Stimulated activated naive B cell treated with anti-CD40 and anti-IgM and Interleukin-4, amounts not matched to agents 10 μg/mL and 1 μg/mL and 100 μg/mL, for 72 hours (primary cell): ENCODE measurements at regions not wholly inside any gene's neighbourhood (a gene's known extent, or its start where the extent isn't known, plus 50 kb on each side); places are given as distances from the start of the nearest gene placed in this dataset.
"Not testable (repeated sequence)": the region's sequence is repeated elsewhere in the genome, so short reads cannot be mapped to it uniquely, and the experiment has no call there.

ENCODE experiments used
- ATAC-seq, 2 donors: fragments of 150-1000 bp; cut with Tn5 transposase; replicated peaks; 2 replicates each; pipeline ENCODE4 v1.10.0; 2021; ENCODE audit warnings: moderate library complexity in 1 of 2
- DNase-seq: peaks from one replicate; pipeline ENCODE4 v3.0.0; 2021
- H3K27ac Mint-ChIP-seq: one replicate; pipeline ENCODE4 v1.8.0; 2022; ENCODE audit warnings: mild to moderate bottlenecking, mixed read lengths
- H3K27me3 Mint-ChIP-seq, 2 donors: one replicate each; pipeline ENCODE4 v1.8.0; 2022; ENCODE audit warnings: mixed read lengths in 2 of 2
- H3K36me3 Mint-ChIP-seq, 2 donors: one replicate each; pipeline ENCODE4 v1.8.0; 2022; ENCODE audit warnings: mixed read lengths in 2 of 2, mild to moderate bottlenecking in 1 of 2
- H3K4me1 Mint-ChIP-seq, 2 donors: one replicate each; pipeline ENCODE4 v1.8.0; 2022; ENCODE audit warnings: mixed read lengths in 2 of 2, mild to moderate bottlenecking in 1 of 2
- H3K4me3 Mint-ChIP-seq, 2 donors: one replicate each; pipeline ENCODE4 v1.8.0; 2022; ENCODE audit warnings: mild to moderate bottlenecking in 2 of 2, mixed read lengths in 2 of 2, moderate library complexity in 1 of 2
- H3K9me3 Mint-ChIP-seq, 2 donors: one replicate each; pipeline ENCODE4 v1.8.0; 2022; ENCODE audit warnings: mixed read lengths in 2 of 2, mild to moderate bottlenecking in 1 of 2

DNA sequence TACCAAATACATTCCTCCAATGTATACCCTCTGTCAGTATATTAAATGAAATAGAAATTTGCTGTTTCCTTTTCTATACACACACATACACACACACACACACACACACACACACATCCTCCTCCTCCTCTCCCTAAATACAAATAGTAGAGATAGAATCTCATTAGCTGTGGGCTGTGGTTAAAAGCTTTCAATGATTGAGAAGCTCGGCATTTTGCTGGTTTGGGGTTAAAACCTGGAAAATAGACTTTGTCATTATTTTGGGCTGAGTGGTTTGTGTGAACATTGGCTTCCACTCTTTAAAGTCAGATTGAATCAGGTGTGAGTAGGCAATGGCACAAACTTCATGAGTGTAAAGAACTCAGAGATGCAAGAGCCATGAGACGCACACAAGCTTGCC, 596.0 kb downstream of the XPNPEP1 start:
- no peaks in the 10 kb centered on the region for H3K4me1 Mint-ChIP-seq
- no peaks in the 10 kb centered on the region for H3K27me3 Mint-ChIP-seq
- no peak for DNase-seq
- no peak overlapping the region for H3K4me3 Mint-ChIP-seq
- no peaks in the 10 kb centered on the region for H3K36me3 Mint-ChIP-seq
- no peak for ATAC-seq
- H3K27ac Mint-ChIP-seq: no peak overlapping the region
- peaks cover 0 to 2% of the 10 kb centered on the region in 2 donors for H3K9me3 Mint-ChIP-seq

DNA sequence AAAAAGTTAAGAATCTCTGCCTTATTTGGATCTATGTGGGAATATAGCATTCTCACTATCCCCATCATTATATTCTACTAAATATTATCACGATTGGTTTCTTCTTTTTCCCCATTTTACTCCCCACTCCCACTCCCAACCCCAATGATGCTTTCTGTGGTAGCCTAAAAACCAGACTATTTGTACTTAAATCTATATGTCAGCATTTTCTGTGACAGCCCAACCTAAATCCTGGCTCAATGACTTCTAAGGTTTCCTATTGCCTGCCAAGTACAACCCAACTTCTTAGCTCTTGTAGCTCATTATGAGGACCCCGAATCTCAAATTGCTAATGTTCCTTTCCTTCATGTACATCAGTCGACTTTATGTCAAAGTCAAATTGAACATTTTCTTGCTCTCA, 598.6 kb downstream of the XPNPEP1 start:
- Mint-ChIP-seq H3K27me3 (no peaks in the 10 kb centered on the region), H3K4me1 (no peaks in the 10 kb centered on the region), H3K36me3 (no peaks in the 10 kb centered on the region), H3K4me3 (no peak overlapping the region), H3K27ac (no peak overlapping the region), H3K9me3 (peaks cover 0 to 3% of the 10 kb centered on the region in 2 donors)
- ATAC-seq (no peak), DNase-seq (no peak)

DNA sequence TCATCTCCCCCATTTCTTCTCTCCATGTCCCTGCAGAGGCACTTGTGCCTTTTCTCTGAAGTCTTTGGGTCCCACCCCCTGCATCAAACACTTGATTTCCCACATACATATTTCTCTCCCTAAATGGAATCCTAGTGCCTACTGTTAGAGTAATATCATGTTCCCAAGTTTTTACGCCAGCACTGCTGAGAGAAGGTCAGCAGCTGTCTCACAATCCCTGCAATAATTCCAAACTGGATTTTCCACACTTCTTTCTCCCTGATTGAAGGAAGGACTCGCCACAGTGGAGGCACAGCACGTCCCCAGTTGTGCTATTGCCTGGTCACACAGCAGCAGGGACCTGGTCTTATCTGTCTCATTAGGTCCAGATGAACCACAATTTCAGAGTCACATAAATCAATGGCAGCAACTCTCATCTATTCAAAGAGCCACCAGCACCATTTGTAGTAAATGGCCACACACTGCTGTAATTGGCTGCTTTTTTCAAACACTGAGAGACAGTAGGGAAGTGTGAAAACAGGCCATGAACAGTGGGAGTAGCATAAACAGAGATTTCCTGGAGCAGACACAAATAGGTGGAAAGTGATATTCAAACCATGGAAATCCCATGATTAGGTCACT, 605.5 kb downstream of the XPNPEP1 start:
- DNase-seq (no peak), ATAC-seq (no peak)
- peaks cover 4 to 10% of the 10 kb centered on the region in 2 donors for H3K9me3 Mint-ChIP-seq
- H3K4me3 Mint-ChIP-seq: no peak overlapping the region
- no peak overlapping the region for H3K27ac Mint-ChIP-seq
- H3K36me3 Mint-ChIP-seq: no peaks in the 10 kb centered on the region
- H3K27me3 Mint-ChIP-seq: no peaks in the 10 kb centered on the region
- no peaks in the 10 kb centered on the region for H3K4me1 Mint-ChIP-seq

DNA sequence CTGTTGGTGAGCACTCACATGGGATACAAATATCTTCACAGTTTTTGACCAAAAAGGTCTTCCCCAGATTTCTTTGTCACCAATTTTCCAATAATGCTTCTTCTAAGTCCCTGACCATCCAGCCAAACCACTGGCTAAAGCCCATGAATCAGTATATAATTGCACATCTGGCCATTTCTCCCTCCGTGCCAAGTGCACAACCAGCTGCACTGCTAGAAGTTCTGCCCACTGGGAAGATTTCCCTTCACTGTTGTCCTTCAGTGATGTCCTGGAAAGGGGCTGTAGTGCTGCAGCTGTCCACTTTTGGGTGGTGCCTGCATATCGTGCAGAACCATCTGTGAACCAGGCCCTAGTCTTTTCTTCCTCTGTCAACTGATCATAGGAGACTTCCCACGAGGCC, 609.3 kb downstream of the XPNPEP1 start:
- peaks cover 4 to 10% of the 10 kb centered on the region in 2 donors for H3K9me3 Mint-ChIP-seq
- not testable (repeated sequence) for DNase-seq, H3K27me3 Mint-ChIP-seq, H3K4me3 Mint-ChIP-seq, ATAC-seq, H3K4me1 Mint-ChIP-seq, H3K36me3 Mint-ChIP-seq, H3K27ac Mint-ChIP-seq

DNA sequence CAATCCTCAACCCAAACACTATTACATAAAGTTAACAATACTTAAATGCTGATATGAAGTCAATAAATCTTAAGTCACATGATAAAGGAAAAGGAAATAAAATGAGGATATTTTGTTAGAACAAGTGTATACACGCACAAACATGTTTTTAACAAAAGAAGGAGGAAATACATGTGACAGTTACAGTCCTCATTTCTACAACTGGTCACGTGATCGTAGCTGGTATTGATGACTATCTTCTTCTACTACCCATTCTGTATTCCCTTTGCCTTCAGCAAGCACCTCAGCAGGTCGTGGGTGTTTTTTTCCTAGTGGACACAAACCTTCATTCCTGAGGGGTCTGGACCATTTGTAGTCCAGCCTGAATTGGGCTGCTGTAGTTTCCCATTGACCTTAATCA, 610.8 kb downstream of the XPNPEP1 start:
- H3K4me3 Mint-ChIP-seq, DNase-seq, H3K4me1 Mint-ChIP-seq, H3K9me3 Mint-ChIP-seq, H3K27ac Mint-ChIP-seq, H3K27me3 Mint-ChIP-seq, H3K36me3 Mint-ChIP-seq, ATAC-seq: not testable (repeated sequence)

DNA sequence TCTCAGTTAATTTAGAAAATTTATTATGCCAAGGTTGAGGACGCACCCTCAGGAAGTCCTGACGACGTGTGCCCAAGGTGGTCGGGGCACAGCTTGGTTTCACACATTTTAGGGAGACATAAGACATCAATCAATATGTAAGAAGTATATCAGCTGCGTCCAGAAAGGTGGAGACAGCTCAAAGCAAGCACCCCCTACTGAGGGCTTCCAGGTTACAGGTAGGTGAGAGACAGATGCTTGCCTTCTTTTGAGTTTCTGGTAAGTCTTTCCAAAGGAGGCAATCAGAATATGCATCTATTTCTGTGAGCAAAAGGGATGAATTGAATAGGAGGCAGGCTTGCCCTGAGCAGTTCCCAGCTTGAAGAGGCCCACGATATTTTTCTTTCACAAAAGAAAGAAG, 614.3 kb downstream of the XPNPEP1 start:
- ATAC-seq: no peak
- no peak overlapping the region for H3K4me3 Mint-ChIP-seq
- H3K27me3 Mint-ChIP-seq: no peaks in the 10 kb centered on the region
- no peak overlapping the region for H3K27ac Mint-ChIP-seq
- H3K9me3 Mint-ChIP-seq: peaks cover 0 to 4% of the 10 kb centered on the region in 2 donors
- no peak for DNase-seq
- H3K4me1 Mint-ChIP-seq: no peaks in the 10 kb centered on the region
- H3K36me3 Mint-ChIP-seq: no peaks in the 10 kb centered on the region

DNA sequence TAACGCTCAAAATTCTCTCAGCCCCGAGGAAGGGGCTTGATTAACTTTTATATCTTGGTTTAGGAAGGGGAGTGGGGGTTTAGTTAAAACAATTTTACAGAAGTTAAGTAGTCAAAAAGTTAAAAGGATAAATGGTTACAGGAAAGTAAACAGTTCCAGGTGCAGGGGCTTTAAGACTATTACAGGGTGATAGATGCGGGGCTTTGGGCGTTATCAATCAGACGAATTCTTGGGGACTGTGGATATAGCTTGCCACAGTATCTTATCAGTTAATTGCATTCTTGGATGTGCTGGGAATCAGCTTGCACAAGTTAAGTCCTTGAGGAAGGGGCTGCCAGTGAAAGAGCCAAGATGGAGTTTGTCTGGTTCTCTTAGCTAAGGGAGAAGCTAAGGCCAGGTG, 616.2 kb downstream of the XPNPEP1 start:
- not testable (repeated sequence) for H3K27me3 Mint-ChIP-seq, H3K27ac Mint-ChIP-seq, H3K4me1 Mint-ChIP-seq, H3K4me3 Mint-ChIP-seq, ATAC-seq, DNase-seq, H3K9me3 Mint-ChIP-seq, H3K36me3 Mint-ChIP-seq

DNA sequence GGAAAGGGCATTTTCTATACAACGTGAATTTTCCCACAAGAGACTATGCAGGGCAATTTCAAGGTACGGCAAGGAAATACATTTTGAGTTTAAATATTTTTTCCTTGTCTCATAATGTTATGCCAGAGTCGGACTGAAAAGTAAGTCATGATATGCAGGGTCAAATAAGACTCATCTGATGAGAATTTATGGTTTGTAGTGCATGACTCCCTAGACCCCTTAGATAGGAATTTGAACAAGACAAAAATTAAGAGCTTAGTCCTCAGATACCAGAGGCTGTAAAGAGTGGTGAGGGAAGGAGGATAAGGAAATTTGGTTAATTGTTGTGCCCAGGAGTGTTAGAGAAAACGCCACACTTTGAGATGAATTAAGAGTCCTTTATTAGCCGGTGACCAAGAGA, 616.6 kb downstream of the XPNPEP1 start:
- Mint-ChIP-seq H3K4me3 (no peak overlapping the region), H3K27me3 (no peaks in the 10 kb centered on the region), H3K27ac (no peak overlapping the region), H3K36me3 (no peaks in the 10 kb centered on the region), H3K4me1 (no peaks in the 10 kb centered on the region), H3K9me3 (peaks cover 0 to 2% of the 10 kb centered on the region in 2 donors)
- no peak for ATAC-seq
- DNase-seq: no peak

DNA sequence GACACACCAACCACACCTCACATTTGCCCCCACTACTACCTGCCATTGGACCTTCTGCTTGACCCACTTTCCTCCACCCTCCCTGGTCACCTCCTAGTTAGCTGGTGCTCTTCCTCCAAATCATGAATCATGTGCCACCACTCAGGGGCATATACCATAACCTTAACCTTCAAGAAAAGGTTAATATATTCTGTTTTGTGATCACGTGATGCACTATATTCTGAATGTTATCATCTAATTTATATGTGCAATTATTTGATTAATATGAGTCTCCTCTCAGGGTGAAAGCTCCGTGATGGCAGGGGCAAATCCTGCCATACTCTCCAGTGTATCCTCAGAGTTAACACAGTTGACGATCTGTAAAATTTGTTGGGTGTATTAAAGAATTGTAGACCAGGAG, 635.5 kb downstream of the XPNPEP1 start:
- no peak for ATAC-seq
- Mint-ChIP-seq H3K27ac (no peak overlapping the region), H3K27me3 (no peaks in the 10 kb centered on the region)

DNA sequence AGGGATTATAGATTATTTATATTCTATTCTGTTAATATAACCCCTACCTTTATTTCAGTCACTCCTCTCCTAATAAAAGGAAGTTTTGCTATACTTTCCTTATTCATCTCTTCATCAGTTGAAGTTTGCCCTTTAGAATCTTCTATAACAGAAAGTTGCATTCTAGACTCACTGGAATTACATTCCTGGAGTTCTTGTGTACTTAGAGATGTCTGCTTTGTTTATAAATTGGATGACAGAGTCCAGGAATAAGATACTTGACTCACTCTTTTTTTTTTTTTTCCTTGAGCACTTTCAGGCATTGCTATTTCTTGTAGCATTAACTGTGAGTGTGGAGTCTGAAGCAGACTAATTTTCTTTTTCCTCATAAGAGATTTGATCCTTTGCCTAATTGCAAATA, 640.8 kb downstream of the XPNPEP1 start:
- Mint-ChIP-seq H3K36me3 (no peaks in the 10 kb centered on the region), H3K27me3 (no peaks in the 10 kb centered on the region), H3K27ac (no peak overlapping the region), H3K4me3 (no peak overlapping the region), H3K4me1 (no peaks in the 10 kb centered on the region), H3K9me3 (no peaks in the 10 kb centered on the region)
- no peak for ATAC-seq
- no peak for DNase-seq

More for the DNA sequence above, 635.5 kb downstream of the XPNPEP1 start:
- H3K4me1 Mint-ChIP-seq: no peaks in the 10 kb centered on the region
- peaks cover 2% of the 10 kb centered on the region in 2 donors for H3K9me3 Mint-ChIP-seq
- H3K4me3 Mint-ChIP-seq: no peak overlapping the region
- DNase-seq: no peak
- no peaks in the 10 kb centered on the region for H3K36me3 Mint-ChIP-seq

DNA sequence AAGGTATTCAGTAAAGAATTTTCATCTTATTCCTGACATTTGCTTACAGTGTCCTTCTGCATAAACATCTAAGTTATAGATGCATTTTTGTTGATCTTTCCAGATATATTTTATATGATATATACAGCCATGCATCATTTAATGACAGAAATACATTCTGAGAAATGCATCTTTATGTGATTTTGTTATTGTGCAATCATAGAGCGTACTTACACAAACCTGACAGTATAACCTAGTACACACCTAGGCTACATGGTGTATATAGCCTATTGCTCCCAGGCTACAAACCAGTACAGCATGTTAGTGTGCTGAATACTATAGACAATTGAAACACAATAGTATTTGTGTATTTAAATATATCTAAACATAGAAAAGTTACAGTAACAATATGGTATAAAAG, 642.0 kb downstream of the XPNPEP1 start:
- Mint-ChIP-seq H3K4me3 (no peak overlapping the region), H3K27me3 (no peaks in the 10 kb centered on the region), H3K27ac (no peak overlapping the region), H3K4me1 (no peaks in the 10 kb centered on the region), H3K36me3 (no peaks in the 10 kb centered on the region), H3K9me3 (peaks cover 0 to 5% of the 10 kb centered on the region in 2 donors)
- DNase-seq (no peak), ATAC-seq (no peak)

DNA sequence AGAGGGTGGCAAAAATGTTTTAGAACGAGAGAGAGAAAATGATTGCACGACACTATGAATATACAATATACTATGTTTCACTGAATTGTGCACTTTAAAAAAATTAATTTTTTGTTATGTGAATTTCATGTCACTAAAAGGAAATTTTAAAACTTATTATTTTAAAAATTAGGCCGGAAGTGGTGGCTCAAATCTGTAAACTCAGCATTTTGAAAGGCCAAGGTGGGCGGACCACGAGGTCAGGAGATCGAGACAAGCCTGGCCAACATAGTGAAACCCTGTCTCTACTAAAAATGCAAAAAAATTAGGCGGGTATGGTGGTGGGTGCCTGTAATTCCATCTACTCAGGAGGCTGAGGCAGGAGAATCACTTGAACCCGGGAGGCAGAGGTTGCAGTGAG, 642.5 kb downstream of the XPNPEP1 start:
- Mint-ChIP-seq H3K27me3 (no peaks in the 10 kb centered on the region), H3K4me1 (no peaks in the 10 kb centered on the region), H3K9me3 (peaks cover 0 to 5% of the 10 kb centered on the region in 2 donors), H3K27ac (no peak overlapping the region), H3K4me3 (no peak overlapping the region), H3K36me3 (no peaks in the 10 kb centered on the region)
- ATAC-seq: no peak
- DNase-seq: no peak

DNA sequence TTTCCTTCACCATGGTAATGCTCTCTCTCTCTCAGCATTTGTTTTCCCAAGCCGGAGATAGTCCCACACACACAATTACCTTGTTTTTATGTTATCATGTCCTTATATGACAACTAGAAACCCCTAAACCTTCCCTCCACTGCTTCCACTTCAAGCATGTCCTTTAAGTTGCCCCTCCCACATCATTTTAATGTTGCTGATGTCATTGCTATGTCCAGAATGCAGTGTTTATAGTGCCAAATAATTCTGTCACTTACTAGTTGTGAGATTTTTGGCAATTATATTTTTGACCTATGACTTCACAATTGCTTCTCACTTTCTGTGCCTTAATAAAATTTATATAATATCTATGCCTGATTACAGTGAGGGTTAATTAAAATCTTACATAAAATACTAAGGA, 645.9 kb downstream of the XPNPEP1 start:
- Mint-ChIP-seq H3K4me1 (no peaks in the 10 kb centered on the region), H3K36me3 (no peaks in the 10 kb centered on the region), H3K27ac (no peak overlapping the region), H3K4me3 (no peak overlapping the region), H3K27me3 (no peaks in the 10 kb centered on the region), H3K9me3 (peaks cover 0 to 6% of the 10 kb centered on the region in 2 donors)
- DNase-seq (no peak), ATAC-seq (no peak)

DNA sequence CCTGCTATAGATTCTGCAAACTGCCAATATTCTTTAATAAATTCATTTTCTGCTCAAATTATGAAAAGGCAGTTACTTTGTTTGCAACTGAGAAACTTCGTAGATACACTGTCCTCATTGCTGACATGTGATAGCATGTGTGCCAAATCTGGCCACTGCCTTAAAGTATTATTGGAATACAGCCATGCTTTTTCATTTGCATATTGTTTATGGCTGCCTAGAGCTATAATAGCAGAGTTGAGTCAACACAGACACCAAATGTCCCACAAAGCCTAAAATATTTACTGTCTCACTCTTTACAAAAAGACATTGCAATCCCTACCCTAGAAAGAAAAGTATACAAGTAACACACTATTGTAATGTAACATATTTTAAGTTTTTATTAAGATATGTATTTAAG, 647.4 kb downstream of the XPNPEP1 start:
- no peak overlapping the region for H3K27ac Mint-ChIP-seq
- ATAC-seq (no peak), DNase-seq (no peak)
- no peaks in the 10 kb centered on the region for H3K27me3 Mint-ChIP-seq
- no peaks in the 10 kb centered on the region for H3K36me3 Mint-ChIP-seq
- H3K4me3 Mint-ChIP-seq: no peak overlapping the region
- H3K4me1 Mint-ChIP-seq: no peaks in the 10 kb centered on the region
- peaks cover 0 to 6% of the 10 kb centered on the region in 2 donors for H3K9me3 Mint-ChIP-seq

DNA sequence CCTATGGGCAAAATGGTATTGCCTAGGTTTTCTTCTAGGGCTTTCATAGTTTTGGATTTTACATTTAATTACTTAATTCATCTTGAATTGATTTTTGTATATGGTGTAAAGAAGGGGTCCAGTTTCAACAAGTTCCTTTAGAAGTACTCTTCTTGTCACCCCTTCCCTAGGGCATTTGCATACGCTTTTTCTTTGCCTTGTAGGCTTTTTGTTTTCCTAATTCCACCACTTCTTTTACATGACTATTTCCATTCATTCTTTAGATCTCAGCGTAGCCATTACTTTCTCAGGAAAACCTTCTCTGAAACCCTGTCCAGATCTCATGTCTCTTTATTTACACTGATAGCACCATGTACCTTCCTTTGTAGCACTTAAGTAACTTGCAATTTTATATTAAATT, 648.6 kb downstream of the XPNPEP1 start:
- no peaks in the 10 kb centered on the region for H3K27me3 Mint-ChIP-seq
- ATAC-seq (no peak), DNase-seq (no peak)
- H3K36me3 Mint-ChIP-seq: no peaks in the 10 kb centered on the region
- no peak overlapping the region for H3K4me3 Mint-ChIP-seq
- H3K27ac Mint-ChIP-seq: no peak overlapping the region
- peaks cover 0 to 6% of the 10 kb centered on the region in 2 donors for H3K9me3 Mint-ChIP-seq
- H3K4me1 Mint-ChIP-seq: no peaks in the 10 kb centered on the region

DNA sequence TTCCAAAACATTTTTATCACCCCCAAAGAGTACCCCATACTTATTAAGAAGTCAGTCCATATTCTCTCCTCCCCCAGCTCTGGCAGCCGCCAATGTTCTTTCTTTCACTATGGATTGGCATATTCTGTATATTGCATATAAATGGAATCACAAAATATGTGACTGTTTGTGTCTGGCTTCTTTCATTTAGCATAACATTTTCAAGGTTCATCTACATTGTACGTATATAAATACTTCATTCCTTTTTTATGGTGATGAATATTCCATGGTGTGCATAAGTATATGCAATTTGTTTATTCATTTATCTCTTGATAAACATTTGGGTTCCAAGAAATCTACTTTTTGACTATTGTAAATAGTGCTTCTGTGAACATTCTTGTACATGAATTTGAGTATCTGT, 653.1 kb downstream of the XPNPEP1 start:
- no peaks in the 10 kb centered on the region for H3K4me1 Mint-ChIP-seq
- H3K27me3 Mint-ChIP-seq: no peaks in the 10 kb centered on the region
- H3K36me3 Mint-ChIP-seq: no peaks in the 10 kb centered on the region
- H3K27ac Mint-ChIP-seq: no peak overlapping the region
- DNase-seq (no peak), ATAC-seq (no peak)
- peaks cover 0 to 6% of the 10 kb centered on the region in 2 donors for H3K9me3 Mint-ChIP-seq
- no peak overlapping the region for H3K4me3 Mint-ChIP-seq
